NCI-H1694 (cell line): ENCODE measurements at regions not wholly inside any gene's neighbourhood (a gene's known extent, or its start where the extent isn't known, plus 50 kb on each side); places are given as distances from the start of the nearest gene placed in this dataset.

Experiments used
- DNase-seq: peaks from one replicate; lab custom pipeline; 2025; lab: John Stamatoyannopoulos, UW

GRCh38 chr12:89256060-89256459, 96.2 kb downstream of the DUSP6 start:
- DNase-seq: no peak

GRCh38 chr12:89253488-89253887, 98.8 kb downstream of the DUSP6 start:
- DNase-seq: no peak

GRCh38 chr12:89252284-89252683, 100.0 kb downstream of the DUSP6 start:
- no peak for DNase-seq

GRCh38 chr12:89251342-89252271, 100.7 kb downstream of the DUSP6 start:
- DNase-seq: no peak

- DNase-seq: no peak
Measured at GRCh38 chr12:89250636-89251035, 101.7 kb downstream of the DUSP6 start.

GRCh38 chr12:89250213-89250612, 102.1 kb downstream of the DUSP6 start:
- DNase-seq: no peak

GRCh38 chr12:89247967-89248366, 104.3 kb downstream of the DUSP6 start:
- DNase-seq: no peak

- no peak for DNase-seq
Measured at GRCh38 chr12:89247541-89247942, 104.8 kb downstream of the DUSP6 start.

- no peak for DNase-seq
Measured at GRCh38 chr12:89245090-89245489, 107.2 kb downstream of the DUSP6 start.

- no peak for DNase-seq
Measured at GRCh38 chr12:89244536-89244935, 107.8 kb downstream of the DUSP6 start.

GRCh38 chr12:89243771-89244170, 108.5 kb downstream of the DUSP6 start:
- no peak for DNase-seq

- no peak for DNase-seq
Measured at GRCh38 chr12:89239534-89239933, 112.8 kb downstream of the DUSP6 start.

GRCh38 chr12:89238593-89238992, 113.7 kb downstream of the DUSP6 start:
- DNase-seq: no peak

- DNase-seq: no peak
Measured at GRCh38 chr12:89237763-89238162, 114.5 kb downstream of the DUSP6 start.

GRCh38 chr12:89236748-89237383, 115.4 kb downstream of the DUSP6 start:
- DNase-seq: no peak

- no peak for DNase-seq
Measured at GRCh38 chr12:89236237-89236636, 116.1 kb downstream of the DUSP6 start.

GRCh38 chr12:89235189-89235993, 116.9 kb downstream of the DUSP6 start:
- no peak for DNase-seq

- DNase-seq: no peak
Measured at GRCh38 chr12:89234324-89235114, 117.8 kb downstream of the DUSP6 start.

- no peak for DNase-seq
Measured at GRCh38 chr12:89231686-89232085, 120.6 kb downstream of the DUSP6 start.

GRCh38 chr12:89230376-89231315, 121.7 kb downstream of the DUSP6 start:
- no peak for DNase-seq

GRCh38 chr12:89228491-89228890, 123.8 kb downstream of the DUSP6 start:
- no peak for DNase-seq
